KMS-11 (cell line): ENCODE measurements at regions not wholly inside any gene's neighbourhood (a gene's known extent, or its start where the extent isn't known, plus 50 kb on each side); places are given as distances from the start of the nearest gene placed in this dataset.

Source experiments
- H2AFZ ChIP-seq: fragments of 200-600 bp; sonication (generic); 2 replicates; pipeline ENCODE4 v1.6.1; 2016; ENCODE audit warnings: antibody characterized with exemption, mixed run types, low read depth
- H3K27ac ChIP-seq: fragments of 200-600 bp; sonication (generic); 2 replicates; pipeline ENCODE4 v1.6.1; 2016; ENCODE audit warnings: mild to moderate bottlenecking, mixed run types
- H3K27me3 ChIP-seq: fragments of 200-600 bp; sonication (generic); 2 replicates; pipeline ENCODE4 v1.6.1; 2017; ENCODE audit warnings: mild to moderate bottlenecking, low read depth, mixed run types, moderate library complexity; ENCODE audit not compliant: insufficient read depth
- H3K36me3 ChIP-seq: fragments of 200-600 bp; sonication (generic); 2 replicates; pipeline ENCODE4 v1.6.1; 2017; ENCODE audit warnings: mild to moderate bottlenecking, mixed run types; ENCODE audit not compliant: insufficient read depth
- H3K4me1 ChIP-seq: fragments of 200-600 bp; sonication (generic); 2 replicates; pipeline ENCODE4 v1.6.1; 2016; ENCODE audit warnings: mild to moderate bottlenecking, low read depth, mixed run types; ENCODE audit not compliant: poor library complexity, severe bottlenecking
- H3K4me2 ChIP-seq: fragments of 200-600 bp; sonication (generic); 2 replicates; pipeline ENCODE4 v1.7.0; 2016; ENCODE audit warnings: mild to moderate bottlenecking, mixed run types
- H3K4me3 ChIP-seq: fragments of 200-600 bp; sonication (generic); IDR thresholded peaks from 2 replicates; pipeline ENCODE4 v1.6.1; 2017; ENCODE audit warnings: low read depth, low read length, mixed read lengths; ENCODE audit not compliant: insufficient read depth
- H3K79me2 ChIP-seq: fragments of 200-600 bp; sonication (generic); 2 replicates; pipeline ENCODE4 v1.6.1; 2016; ENCODE audit warnings: low read depth, mixed run types; ENCODE audit not compliant: insufficient read depth
- H3K9ac ChIP-seq: fragments of 200-600 bp; sonication (generic); 2 replicates; pipeline ENCODE4 v1.6.1; 2016; ENCODE audit warnings: mild to moderate bottlenecking, mixed run types
- H4K20me1 ChIP-seq: fragments of 200-600 bp; sonication (generic); 2 replicates; pipeline ENCODE4 v1.6.1; 2016; ENCODE audit warnings: mild to moderate bottlenecking, mixed run types; ENCODE audit not compliant: insufficient read depth
- TF ChIP-seq, protein P1 (sequence below): fragments of 200-600 bp; sonication (generic); conservative IDR thresholded peaks from 2 replicates; pipeline ENCODE4 v1.6.1; 2017; ENCODE audit warnings: low read depth, mild to moderate bottlenecking, antibody characterized with exemption, low read length, moderate library complexity, mixed read lengths

DNA sequence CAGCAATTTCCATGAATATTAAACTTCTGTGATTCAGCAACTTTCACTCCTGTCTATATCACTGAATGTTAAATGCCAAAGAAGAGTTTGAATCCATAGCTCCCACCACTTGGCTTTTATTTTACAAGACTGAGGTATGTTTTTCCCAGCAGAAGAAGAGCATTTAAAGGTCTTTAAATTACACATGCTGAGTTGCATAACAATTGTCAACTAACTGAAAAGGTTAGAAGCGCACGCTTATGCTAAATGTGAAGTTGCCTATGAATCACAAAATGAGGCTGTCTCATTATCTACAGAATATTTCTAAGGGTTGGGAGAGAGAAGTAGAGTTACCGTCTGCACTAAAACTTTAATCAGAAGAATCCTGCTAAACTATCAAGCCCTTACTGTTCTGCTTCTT lies 1086.3 kb downstream of the FAM181B start:
- Histone ChIP-seq H3K9ac (no peak overlapping the region), H3K27me3 (no peaks in the 10 kb centered on the region), H4K20me1 (no peaks in the 10 kb centered on the region), H2AFZ (no peak overlapping the region), H3K4me2 (no peak overlapping the region), H3K36me3 (no peaks in the 10 kb centered on the region), H3K4me1 (no peaks in the 10 kb centered on the region), H3K79me2 (no peaks in the 10 kb centered on the region), H3K4me3 (no peak overlapping the region), H3K27ac (no peak overlapping the region)
- TF ChIP-seq, protein P1, sequence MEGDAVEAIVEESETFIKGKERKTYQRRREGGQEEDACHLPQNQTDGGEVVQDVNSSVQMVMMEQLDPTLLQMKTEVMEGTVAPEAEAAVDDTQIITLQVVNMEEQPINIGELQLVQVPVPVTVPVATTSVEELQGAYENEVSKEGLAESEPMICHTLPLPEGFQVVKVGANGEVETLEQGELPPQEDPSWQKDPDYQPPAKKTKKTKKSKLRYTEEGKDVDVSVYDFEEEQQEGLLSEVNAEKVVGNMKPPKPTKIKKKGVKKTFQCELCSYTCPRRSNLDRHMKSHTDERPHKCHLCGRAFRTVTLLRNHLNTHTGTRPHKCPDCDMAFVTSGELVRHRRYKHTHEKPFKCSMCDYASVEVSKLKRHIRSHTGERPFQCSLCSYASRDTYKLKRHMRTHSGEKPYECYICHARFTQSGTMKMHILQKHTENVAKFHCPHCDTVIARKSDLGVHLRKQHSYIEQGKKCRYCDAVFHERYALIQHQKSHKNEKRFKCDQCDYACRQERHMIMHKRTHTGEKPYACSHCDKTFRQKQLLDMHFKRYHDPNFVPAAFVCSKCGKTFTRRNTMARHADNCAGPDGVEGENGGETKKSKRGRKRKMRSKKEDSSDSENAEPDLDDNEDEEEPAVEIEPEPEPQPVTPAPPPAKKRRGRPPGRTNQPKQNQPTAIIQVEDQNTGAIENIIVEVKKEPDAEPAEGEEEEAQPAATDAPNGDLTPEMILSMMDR, result no peak

DNA sequence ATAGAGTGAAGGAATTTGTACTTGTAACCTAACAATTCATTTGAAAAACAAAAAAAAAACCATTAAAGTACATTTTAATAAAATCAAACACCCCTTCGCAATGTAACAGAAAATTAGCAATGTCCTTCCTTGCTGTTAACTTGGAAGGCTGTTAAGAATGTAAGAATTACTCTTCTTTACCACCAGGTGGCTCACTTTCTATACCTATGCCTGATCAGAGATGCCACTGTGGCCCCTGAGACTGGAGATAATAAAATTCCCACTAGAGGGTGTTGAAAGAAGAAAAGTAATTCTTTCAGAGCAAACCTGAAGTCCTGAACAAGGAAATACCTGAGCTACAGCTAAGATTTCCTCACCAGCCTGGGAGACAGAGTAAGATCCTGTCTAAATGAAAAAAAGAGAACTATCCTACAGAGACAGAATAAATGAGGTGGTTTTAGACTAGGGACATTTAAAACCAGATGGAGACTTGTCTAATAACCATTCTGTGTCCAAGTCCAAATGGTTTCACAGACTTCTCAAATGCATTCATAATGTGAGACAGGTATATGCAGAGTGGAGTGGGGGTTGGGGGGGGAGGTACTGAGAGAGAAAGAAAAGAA lies 1089.3 kb downstream of the FAM181B start:
- H3K27me3 ChIP-seq, result no peaks in the 10 kb centered on the region
- H3K27ac ChIP-seq, result no peak overlapping the region
- TF ChIP-seq, protein P1, result peak; percentile 95
- no peaks in the 10 kb centered on the region for H3K4me1 ChIP-seq
- H3K4me3 ChIP-seq, result no peak overlapping the region
- no peaks in the 10 kb centered on the region for H4K20me1 ChIP-seq
- no peak overlapping the region for H3K9ac ChIP-seq
- no peak overlapping the region for H2AFZ ChIP-seq
- H3K36me3 ChIP-seq, result no peaks in the 10 kb centered on the region
- H3K4me2 ChIP-seq, result no peak overlapping the region
- H3K79me2 ChIP-seq, result no peaks in the 10 kb centered on the region

DNA sequence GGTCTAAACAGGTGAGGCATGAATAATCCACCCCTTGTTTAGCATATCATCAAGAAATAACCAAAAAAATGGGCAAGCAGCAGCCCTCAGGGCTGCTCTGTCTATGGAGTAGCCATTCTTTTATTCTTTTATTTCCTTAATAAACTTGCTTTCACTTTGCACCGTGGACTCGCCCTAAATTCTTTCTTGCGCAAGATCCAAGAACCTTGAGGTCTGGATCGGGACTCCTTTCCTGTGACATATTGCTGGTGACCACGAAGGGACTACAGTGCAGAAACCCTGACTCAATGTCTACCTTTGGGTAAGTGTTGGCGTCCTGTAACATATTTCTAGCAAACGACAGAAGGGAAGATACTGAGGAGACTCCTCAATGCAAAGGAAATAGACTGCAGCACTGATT lies 1099.2 kb downstream of the FAM181B start:
- H3K36me3 ChIP-seq, result no peaks in the 10 kb centered on the region
- H3K27ac ChIP-seq, result no peak overlapping the region
- no peaks in the 10 kb centered on the region for H3K4me1 ChIP-seq
- H4K20me1 ChIP-seq, result no peaks in the 10 kb centered on the region
- H2AFZ ChIP-seq, result no peak overlapping the region
- H3K27me3 ChIP-seq, result no peaks in the 10 kb centered on the region
- no peaks in the 10 kb centered on the region for H3K79me2 ChIP-seq
- H3K4me3 ChIP-seq, result no peak overlapping the region
- no peak overlapping the region for H3K4me2 ChIP-seq
- TF ChIP-seq, protein P1, result no peak
- H3K9ac ChIP-seq, result no peak overlapping the region

DNA sequence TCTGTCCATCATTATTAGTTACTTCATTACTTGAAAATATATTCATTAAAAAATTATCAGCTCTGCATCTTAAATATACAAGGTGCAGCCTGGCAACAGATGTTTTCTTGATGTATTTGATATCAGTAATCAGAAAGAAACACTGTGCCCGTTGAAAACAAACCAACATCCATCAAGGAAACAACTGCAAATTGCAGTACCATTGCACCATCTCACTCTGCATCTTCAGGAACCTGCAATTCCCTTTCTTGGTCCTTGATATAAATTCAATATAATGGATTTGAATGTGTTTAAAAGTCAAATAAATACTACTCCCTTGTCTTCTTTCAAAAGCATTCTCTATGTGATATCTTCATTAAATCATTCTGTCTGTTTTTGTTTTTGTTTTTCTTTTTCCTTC lies 1131.2 kb downstream of the FAM181B start:
- Histone ChIP-seq H3K27ac (no peak overlapping the region), H3K27me3 (no peaks in the 10 kb centered on the region), H3K79me2 (no peaks in the 10 kb centered on the region), H3K36me3 (no peaks in the 10 kb centered on the region), H3K4me2 (no peak overlapping the region), H4K20me1 (no peaks in the 10 kb centered on the region), H3K4me1 (peaks cover 16% of the 10 kb centered on the region), H2AFZ (no peak overlapping the region), H3K4me3 (no peak overlapping the region), H3K9ac (no peak overlapping the region)
- TF ChIP-seq, protein P1, result no peak
